NB4 (cell line): ENCODE measurements at regions not wholly inside any gene's neighbourhood (a gene's known extent, or its start where the extent isn't known, plus 50 kb on each side); places are given as distances from the start of the nearest gene placed in this dataset.

ENCODE experiments used
- CTCF ChIP-seq: IDR thresholded peaks from one replicate; pipeline ENCODE4 v1.5.1; 2012; ENCODE audit warnings: low read depth, low read length
- MAX ChIP-seq: IDR thresholded peaks from 2 replicates; pipeline ENCODE4 v1.6.1; 2011; ENCODE audit warnings: low read depth, low read length
- POLR2A ChIP-seq: IDR thresholded peaks from 2 replicates; pipeline ENCODE4 v1.6.1; 2011; ENCODE audit warnings: mild to moderate bottlenecking; ENCODE audit not compliant: insufficient read length; ENCODE audit errors: extremely low read depth

- TF ChIP-seq CTCF (no peak), POLR2A (no peak), MAX (no peak)
Observed at GRCh38 chr6:47414423-47415167, 63.0 kb upstream of the CD2AP start.
